Fibroblast of peridontal ligament (primary cell): ENCODE measurements at regions not wholly inside any gene's neighbourhood (a gene's known extent, or its start where the extent isn't known, plus 50 kb on each side); places are given as distances from the start of the nearest gene placed in this dataset.
"Not testable (repeated sequence)": the region's sequence is repeated elsewhere in the genome, so short reads cannot be mapped to it uniquely, and the experiment has no call there.

ENCODE experiments used
- DNase-seq: peaks from one replicate; pipeline ENCODE4 v3.0.0-alpha.2; 2010; ENCODE audit errors: extremely low read depth

DNA sequence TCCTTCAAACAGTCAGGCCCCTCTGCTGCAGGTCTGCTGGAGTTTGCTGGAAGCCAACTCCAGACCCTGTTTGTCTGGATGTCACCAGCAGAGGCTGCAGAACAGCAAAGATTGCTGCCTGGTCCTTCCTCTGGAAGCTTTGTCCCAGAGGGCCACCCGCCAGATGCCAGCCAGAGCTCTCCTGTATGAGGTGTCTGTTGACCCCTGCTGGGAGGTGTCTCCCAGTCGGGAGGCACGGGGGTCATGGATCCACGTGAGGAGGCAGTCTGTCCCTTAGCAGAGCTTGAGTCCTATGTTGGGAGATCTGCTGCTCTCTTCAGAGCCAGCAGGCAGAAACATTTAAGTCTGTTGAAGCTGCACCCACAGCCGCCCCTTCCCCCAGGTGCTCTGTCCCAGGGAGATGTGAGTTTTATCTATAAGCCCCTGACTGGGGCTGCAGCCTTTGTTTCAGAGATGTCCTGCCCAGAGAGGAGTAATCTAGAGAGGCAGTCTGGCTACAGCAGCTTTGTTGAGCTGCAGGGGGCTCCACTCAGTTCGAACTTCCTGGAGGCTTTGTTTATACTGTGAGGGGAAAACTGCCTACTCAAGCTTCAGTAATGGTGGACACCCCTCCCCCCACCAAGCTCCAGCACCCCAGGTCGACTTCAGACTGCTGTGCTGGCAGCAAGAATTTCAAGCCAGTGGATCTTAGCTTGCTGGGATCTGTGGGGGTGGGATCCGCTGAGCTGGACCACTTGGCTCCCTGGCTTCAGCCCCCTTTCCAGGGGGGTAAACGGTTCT is 72.1 kb downstream of the OGFRL1 start:
- not testable (repeated sequence) for DNase-seq

DNA sequence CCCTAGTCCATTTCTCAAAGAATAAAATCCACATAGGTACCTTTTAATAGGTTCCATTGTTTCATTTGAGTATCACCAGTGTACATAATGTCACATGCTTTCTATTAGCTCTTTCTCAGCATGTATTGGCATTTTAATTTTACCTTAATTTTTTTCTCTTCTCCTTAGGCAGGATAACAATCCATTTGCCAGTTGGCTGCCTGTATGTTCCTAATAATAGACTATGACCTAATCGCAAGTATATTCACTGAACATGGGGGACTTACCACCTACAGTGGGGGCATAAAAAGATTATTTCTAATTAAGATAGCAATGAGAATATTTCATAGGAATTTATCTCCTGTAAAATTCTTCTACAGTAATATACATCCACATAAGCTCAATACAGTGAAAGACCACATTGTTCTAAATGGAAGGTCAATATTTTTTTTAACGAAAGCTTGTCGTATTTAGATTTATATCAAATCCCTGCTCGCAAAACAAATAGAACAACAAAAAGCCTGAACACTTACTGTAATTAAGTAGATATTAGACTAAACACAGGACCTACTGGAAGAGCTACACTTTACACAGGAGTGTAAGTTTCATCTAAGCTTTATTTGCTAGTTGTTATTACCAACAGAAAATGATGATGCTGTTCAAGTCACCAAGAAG is 76.4 kb downstream of the OGFRL1 start:
- DNase-seq = no peak

DNA sequence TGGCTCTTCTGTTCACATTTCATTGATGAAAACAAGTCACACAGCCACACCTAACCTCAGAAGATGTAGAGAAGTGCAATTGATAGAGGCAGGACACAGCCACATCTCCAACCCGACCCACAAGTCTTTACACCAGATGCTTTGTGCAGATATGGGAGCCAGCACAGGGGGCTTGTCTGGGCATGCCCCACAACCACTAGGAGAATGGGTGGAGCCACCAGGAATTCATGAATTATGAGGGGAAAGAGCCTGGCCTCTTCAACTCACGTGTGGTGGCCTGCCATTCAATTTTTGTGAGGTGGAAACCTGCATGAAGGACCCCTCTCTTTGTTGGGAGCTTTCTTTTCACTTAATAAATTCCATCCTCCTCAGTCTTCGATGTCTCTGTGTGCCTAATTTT is 79.1 kb downstream of the OGFRL1 start:
- peak; percentile 22 for DNase-seq

DNA sequence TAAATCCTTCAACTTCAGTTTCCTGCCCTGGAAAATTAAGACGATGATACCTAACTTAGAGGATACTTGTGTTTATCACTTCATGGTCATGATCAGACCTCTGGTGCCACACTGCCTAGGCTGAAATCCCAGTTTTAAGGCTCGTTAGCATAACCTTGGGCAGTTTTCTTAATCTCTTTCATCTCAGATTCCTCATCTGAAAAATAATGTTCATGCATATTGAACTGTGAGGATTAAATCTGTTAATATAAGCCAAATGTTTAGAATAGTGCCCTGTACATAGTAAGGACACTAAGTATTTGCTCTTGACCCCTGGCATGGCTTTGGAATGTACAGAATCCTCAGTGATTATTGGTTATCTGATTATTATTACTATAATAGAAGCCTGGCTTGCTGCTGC is 79.7 kb downstream of the OGFRL1 start:
- DNase-seq = no peak

DNA sequence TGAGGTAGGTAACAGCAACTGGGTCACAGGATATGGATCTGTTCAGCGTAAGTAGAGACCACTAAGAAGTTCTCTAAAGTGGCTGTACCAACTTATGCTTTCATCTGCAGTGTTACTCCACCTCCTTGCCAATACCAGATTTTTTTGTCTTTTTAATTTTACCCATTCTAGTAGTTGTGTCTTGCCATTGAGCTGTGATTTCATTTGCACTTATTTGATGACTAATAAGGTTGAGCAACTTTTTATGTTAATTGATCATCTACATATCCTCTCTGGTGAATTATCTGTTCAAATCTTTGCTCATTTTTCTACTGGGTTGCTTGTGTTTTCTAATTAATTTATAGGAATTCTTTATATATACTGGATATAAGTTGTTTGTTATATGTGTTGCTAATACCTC is 82.9 kb downstream of the OGFRL1 start:
- DNase-seq = no peak

DNA sequence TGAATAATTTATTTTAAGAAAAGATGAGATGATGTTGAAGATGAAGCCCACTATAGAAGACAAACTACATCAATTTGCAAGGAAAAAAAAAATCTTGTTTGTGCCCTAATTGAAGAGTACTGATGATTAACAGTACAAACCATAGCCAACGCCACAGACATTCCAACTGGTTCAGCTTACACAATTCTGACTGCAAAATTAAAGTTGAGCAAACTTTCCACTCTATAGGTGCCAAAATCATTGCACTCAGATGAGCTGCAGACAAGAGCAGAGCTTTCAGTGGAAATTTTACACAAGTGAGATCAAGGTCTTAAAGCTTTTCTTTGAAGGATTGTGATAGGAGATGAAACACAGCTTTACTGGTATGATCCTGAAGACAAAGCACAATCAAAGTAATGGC is 85.3 kb downstream of the OGFRL1 start:
- no peak for DNase-seq

DNA sequence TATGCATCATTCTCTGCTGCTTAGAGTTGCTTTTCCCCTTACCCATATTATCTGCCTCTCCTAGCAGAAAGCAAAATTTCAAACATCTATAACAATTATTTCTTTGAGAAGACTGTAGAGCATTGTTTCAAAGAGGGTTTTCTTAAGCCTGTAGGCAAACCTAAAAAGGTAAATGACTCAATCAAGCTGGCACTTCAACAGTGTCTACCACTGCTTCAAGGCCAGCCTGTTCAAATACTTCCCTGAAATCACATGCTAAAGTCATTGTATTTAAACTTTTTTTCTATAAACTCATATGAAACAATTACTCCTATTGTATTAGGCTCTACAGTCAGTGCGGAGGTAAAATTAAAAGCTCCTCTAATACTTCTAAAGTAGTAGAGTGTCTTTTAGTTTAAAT is 87.1 kb downstream of the OGFRL1 start:
- DNase-seq = no peak

DNA sequence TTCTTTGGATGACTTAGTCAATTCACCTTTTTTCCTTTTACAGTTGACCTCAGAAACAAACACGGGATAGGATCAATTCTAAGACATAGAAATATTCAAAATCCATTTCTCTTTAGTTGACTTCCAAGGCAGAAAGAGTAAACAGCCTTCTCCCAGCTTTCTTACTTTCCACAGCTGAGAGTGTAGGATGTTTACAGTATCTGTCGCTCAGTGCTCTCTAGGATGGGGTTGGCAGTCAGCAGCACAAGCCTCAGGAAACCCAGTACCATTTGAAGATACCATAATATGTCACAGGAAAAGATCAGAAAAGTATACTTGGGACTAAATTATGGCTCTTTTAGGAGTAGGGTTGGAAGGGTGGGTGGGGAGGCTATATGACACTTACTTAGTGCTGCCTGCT is 88.2 kb downstream of the OGFRL1 start:
- DNase-seq = no peak

DNA sequence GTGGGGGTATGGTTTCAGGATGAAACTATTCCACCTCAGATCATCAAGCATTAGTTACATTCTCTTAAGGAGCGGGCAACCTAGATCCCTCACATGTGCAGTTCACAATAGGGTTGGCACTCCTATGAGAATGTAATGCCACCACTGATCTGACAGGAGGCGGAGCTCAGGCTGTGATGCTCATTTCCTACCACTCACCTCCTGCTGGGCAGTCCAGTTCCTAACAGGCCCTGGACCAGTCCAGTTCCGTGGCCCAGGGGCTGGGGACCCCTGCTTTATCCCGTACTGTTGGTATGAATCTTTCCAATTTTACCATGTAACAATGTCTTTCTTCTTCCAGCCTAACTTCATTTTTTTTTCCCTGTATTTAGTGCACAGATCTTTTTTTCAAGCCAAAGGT is 94.9 kb downstream of the OGFRL1 start:
- DNase-seq = no peak

DNA sequence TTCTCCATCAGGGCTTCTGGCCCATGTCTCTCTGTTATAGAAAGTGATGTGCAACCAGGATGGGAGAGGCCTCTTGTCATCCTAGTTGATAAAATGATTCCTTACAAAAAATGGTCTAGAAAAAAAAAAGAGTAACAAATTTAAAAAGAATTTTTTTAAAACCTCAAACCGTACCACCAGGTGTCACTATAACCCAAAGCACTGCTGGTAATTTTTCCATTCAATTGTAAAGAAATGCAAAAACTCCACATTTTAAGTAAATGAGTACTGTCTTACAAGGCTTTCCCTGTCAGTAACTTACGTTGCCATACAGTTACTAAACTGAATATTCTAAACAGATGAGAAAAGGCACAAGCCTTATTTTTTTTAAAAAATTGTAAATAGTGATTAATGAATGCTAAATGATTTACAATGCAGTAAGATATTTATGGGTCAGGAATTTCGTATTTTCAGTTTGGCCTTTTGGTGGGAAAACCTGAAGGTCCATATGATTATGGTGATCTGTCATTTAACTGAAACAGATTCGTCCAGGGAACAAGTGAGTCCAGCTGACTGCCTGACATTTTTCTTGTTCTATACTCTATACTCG is 95.4 kb downstream of the OGFRL1 start:
- peak; percentile 89 for DNase-seq

DNA sequence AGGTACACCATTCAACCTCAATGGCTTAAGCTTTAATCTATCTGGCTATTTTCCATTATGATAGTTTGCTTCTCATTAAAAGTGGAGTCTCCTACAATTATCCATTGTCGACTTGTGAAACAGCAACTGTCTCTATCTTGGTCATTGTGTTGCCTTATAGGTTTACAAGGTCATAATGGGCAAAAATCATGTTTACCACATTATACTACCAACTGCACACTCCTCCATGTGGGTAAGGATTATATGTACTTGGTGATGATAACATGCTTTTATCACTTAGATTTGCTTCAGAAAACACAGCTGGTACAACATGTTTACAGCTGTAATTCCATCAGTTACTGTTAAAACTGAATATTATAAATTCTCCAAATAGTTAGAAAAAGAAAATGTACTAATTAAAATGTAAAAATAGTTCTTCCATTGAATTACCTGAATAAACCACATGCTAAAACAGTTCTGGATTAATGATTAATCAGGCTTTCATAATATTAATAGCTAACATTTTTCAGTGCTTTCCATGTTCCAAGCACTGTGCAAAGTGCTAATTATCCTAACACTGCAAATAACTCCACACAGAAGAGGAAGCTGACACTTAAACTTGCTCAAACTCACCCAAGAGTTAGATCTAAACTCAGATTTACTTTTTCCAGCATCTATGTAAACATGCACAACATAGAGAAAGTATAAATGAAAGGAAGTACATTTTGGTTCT is 96.7 kb downstream of the OGFRL1 start:
- no peak for DNase-seq

DNA sequence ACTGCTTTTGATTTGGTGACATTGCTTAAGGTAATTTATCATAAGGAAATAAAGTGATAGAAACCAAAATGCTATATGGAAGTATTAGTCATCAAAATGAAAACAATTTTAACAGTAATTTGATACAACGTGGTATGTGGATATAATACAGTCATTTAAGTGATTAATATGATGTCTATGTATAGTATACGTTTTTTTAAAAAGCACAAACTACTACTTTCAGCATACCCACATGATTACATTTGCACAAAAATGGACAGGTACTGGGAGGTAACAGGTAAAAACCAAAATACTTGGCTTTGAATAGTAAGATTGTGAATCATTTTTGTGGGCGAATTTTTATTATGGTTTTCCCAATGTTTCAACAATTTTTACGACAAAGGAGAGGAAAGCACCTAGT is 97.6 kb downstream of the OGFRL1 start:
- no peak for DNase-seq

DNA sequence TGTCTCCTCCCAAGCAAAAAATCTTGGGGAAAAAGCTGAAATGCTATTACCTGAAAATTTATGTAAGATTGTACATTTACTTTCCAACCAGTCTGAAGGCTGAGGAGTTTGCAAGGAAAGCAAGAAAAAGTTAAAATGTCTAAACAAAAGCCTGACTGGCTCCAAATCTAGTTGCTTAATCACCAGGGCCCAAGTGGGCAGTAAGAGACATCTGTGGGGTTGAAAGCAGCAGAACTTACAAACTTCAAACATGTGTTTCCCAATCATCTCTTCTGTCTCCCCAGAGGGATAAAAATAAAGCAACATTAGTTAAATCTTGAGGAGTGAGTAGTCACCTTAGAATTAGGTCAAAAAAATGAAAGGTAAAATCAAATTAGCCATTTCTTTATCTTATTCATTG is 98.6 kb downstream of the OGFRL1 start:
- peak; percentile 83 for DNase-seq

DNA sequence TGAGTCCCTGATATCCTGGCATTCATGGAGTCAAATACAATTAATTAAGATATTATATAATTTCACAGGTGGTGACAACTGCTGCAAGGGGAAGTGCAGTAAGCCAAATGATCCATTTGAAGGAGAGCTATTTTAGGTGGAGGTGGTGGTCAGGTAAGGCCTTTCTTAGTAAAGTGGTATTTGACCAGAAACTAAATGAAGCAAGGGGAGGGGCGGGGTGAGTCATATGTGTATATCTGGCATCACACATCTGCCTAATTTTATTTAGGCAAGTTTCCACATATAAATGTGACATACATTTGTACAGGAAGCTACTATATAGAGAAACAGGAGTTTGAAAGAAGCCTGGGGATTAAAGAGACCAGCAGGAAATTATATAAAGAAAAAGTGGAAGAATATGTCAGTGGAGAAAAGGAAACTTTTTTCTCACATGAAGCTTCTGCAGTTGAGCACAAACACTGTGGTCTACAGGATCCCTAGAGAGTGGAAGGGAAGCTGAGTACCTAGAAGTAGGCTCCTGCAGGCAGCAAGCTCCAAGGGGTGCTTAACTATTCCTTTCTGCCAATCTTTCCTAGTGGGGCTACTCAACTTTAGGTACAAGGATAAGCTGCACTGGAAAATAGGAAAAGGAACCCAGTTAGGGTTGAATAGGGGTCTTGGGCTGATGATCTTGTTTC is 99.6 kb downstream of the OGFRL1 start:
- DNase-seq = peak; percentile 30

DNA sequence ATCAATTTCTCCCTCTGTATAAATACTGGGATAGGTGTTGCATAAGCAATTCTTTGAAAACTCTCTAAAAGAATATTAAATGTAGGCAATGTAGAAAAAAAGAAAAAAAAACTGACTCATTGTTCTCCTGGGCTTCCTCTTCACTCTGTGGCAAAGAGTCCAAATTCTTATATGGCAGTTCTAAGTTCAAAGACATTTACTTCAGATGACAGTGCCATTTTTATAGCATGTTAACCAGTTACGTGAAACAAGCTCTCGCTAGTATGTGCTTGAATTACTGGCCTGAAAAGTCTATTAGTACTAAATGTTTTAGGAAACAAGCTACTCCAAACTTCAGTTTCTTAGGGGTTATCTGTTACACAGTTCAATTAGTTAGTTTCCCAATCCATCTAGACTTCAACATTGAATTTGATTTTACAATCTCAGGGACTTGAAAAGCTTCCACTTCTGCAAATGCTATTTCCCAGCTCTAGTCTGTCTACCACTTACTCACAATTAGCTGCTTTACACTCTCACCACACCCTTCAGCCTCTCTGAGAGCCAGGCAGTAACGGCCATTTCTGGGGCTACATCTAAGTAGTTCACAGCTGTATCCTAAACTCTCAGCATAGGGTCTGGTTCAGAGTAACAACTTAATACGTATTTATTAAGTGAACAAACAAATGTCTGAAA is 100.4 kb downstream of the OGFRL1 start:
- no peak for DNase-seq

DNA sequence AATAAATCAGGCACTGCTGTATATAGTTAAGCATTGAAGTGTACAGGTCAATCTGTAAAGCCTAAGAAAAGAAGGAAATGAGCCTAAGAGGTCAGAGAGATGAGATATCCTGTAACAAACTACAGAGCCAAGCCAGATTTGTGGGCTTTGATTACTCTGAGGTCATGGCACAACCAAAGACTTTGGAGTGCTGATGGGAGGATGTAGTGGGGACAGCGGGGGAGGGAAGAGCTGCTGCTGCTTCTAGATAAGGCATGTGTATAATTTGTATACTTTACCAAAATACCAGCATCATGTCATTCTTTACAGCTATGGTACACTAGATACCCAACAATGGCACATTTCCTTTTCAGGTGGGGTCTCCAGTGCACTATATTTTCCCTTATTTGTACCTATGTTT is 102.5 kb downstream of the OGFRL1 start:
- DNase-seq = no peak

DNA sequence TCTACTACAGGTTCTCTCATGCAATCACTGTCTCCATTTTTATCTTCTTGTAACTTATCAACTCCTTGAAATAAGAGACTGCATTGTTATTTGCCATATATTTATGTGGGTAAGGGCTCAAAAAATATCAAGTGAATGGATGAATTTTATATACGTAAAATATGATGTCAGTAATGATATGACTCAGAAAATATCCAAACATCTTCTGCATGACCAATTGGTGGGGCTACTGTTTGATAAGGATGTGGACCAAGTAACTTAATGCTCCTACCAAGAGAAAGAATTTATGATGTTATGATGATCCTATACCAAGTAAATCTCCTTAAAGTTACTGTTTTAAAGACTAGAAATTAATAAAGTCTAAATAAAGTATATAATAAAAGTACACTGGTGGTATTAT is 103.7 kb downstream of the OGFRL1 start:
- no peak for DNase-seq

DNA sequence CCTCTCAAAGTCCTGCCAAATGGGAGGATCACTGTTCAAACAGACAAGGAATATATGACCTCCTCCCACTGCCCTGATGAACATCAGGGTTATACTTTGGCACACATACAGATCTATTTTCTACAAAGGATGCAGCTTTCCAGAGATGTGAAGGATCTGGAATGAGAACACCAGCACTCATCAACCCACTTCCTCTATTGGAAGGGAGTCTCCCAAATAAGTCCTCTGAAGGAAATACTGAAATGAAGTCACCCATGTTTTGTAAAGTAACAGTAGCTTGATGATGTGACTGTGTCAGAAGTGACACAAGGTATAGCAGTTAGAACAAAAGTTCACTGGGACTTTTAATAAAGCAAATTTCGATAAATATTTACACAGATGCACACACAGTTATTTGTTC is 104.9 kb downstream of the OGFRL1 start:
- DNase-seq = no peak

DNA sequence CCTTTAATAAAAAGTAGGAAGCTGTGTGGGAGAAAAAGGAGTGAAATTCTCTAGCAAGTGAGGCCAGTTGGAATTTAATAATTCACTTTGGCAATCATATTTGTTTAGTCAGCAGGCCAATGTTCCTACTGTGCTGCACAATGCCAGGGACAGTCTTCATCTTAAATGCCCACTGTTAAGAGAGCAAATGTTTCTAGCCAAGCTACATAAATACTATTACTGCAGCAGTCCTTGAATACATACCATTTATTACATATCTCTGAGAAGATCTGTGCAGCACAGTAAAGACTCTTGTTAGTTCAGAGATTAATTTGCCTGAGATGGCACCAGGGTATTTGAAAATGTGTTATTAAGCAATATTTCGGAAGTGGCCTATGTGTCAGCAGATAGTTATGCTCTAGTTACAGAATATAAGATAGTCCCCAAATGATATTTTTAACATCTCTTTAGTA is 105.4 kb downstream of the OGFRL1 start:
- DNase-seq = peak; percentile 45

DNA sequence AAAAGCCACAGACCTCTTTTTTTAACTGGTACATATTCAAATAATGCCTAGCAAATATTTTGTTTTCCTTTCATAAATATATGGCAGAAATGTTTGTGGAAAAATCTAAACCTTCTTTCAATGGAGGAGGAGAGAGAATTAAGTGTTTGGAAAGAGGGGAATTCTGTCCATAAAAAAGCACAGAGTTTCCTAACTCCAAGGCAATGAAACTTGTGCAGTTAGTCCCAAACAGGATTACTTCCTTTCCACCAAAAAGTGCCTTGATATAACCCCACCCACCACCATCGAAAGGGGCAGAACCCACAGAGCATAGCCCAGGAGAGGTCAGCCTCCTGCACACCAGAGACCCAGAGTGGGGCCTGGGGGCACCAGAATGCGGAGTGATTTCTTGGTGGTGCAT is 106.3 kb downstream of the OGFRL1 start:
- no peak for DNase-seq

DNA sequence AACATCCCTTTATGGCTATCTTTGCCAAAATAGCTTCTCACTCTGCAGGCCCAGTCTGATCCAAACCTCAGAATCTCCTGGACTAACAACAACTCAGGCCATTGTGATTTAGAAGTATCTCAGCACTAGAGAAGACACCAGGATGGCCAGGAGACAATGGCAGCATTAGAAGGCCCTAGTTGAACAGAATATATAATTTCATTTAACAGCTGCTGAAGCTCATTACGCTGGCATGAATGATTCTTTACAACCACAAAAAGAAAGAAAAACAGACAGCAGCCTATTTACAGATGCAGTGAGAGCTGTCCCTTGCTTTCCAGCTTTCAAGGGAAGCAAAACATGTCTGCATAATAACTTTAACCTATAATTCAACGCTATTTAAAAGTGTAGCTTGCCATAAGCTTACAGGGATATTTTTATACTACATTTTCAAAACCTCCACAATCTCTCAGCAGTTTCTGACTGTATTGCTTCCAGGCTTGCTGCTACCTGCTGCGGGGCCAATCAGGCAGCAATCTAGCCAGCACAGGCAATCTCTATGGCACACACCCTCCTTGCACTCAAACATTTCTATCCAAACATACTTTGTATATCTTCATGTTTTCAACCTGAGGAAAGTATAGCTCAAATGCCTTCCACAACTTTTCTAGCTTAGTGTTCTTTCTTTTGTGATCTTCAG is 107.3 kb downstream of the OGFRL1 start:
- DNase-seq = no peak
